AG09309 (cell line): ENCODE measurements at regions not wholly inside any gene's neighbourhood (a gene's known extent, or its start where the extent isn't known, plus 50 kb on each side); places are given as distances from the start of the nearest gene placed in this dataset.

ENCODE experiments used
- DNase-seq: peaks from one replicate; pipeline ENCODE4 v3.0.0-alpha.2; 2010; ENCODE audit warnings: low read depth
- H3K4me3 ChIP-seq: 2 replicates; pipeline ENCODE4 v1.5.1; 2011; ENCODE audit warnings: mild to moderate bottlenecking, low read depth, low read length, moderate library complexity; ENCODE audit not compliant: control insufficient read depth
- CTCF ChIP-seq: IDR thresholded peaks from 2 replicates; pipeline ENCODE4 v1.5.1; 2011; ENCODE audit warnings: mild to moderate bottlenecking, low read depth, low read length, inconsistent platforms; ENCODE audit not compliant: insufficient read depth, control insufficient read depth; ENCODE audit errors: missing control alignments

- TF ChIP-seq CTCF: no peak
- H3K4me3 ChIP-seq: no peak overlapping the region
- no peak for DNase-seq
Observed at GRCh38 chr20:52340036-52340634, 148.6 kb upstream of the ZFP64 start.

DNA sequence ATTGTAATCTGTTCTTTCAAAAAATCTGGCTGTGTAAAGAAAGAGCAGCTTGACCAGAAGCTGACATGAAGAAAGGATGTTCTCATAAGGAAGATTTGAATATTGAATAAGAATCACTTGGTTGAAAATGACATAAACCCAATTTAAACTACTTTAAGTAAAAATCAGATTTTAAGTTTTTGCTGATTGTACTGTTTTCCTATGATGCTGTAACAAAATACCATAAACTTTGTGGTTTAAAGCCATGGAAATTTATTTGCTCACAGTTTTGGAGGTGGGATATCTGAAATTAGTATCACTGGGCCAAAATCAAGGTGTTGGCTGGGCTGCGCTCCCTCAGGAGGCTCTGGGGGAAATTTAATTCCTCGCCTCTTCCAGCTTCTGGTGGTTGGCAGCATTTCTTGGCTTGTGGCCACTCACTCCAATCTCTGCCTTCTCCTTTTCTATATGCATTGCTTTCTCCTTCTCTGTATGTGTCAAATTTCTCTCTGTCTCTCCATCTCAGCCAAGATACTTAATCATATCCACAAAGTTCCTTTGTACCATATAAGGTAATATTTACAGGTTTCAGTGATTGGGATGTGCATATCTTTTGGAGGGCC, 141.2 kb upstream of the ZFP64 start:
- no peak for DNase-seq
- no peak for TF ChIP-seq CTCF

DNA sequence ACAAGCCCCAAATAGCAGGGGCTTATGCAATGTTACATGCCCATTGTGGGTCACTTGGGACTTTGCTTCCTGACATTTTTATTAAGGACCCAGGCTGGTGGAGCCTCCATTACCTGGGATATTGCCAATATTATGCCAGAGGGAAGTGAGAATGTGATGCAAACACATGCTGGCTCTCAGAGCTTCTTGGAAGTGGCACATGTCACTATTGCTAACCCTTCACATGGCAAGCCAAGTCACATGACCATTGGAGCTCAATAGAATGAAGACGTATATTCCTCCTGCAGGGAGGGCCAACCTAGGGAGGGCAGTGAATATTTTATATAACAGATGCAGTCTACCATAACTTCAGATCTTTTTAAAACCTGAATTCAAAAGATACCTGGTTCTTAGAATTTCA, 140.7 kb upstream of the ZFP64 start:
- no peak for DNase-seq
- no peak overlapping the region for H3K4me3 ChIP-seq
- no peak for TF ChIP-seq CTCF

More for the DNA sequence above, 141.2 kb upstream of the ZFP64 start:
- H3K4me3 ChIP-seq: no peak overlapping the region

GRCh38 chr20:52331655-52332054, 140.1 kb upstream of the ZFP64 start:
- TF ChIP-seq CTCF: no peak
- DNase-seq: no peak
- no peak overlapping the region for H3K4me3 ChIP-seq

DNA sequence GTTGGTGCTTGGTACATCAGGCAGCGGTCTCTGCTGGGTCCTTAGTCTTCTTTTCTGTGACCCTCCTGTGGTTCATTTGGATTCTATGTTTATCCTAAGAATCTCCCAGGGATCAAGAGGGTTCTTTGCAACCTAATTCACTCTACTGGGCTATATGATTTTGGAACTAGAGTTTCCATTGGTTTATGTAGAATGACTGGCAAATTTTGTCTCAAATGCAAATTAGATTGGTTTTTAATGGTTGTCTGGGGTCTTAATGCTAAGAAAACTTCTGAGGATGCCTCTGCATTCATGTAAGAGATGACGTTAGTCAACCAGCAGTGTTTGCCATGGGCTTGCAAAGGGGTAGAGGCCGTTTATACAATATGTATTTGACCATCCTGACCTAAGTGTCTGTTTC, 129.8 kb upstream of the ZFP64 start:
- no peak for TF ChIP-seq CTCF
- H3K4me3 ChIP-seq: no peak overlapping the region
- DNase-seq: no peak

DNA sequence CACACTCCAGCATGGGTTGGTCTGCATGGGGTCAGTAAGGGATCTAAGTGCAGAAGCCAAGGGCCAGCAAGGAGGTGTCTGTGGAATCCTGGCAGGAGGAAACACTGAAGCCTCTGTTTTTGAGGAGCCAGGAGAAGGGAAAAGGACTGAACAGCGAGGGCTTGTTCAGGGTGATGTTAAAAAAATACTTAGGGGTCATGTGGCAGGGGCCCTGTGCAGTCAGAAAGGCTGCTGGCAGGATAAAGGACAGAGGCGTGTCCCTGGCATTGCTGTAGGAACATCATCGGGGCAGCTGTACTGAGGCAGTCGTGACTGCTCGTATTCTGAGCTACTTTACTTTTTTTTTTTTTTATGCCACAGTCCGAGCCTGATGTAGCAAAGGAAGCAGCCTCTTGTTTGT, 127.1 kb upstream of the ZFP64 start:
- TF ChIP-seq CTCF: no peak
- H3K4me3 ChIP-seq: no peak overlapping the region
- no peak for DNase-seq
